B cell (primary cell): ENCODE measurements at regions not wholly inside any gene's neighbourhood (a gene's known extent, or its start where the extent isn't known, plus 50 kb on each side); places are given as distances from the start of the nearest gene placed in this dataset.

ENCODE experiments used
- ATAC-seq: fragments of 200-7000 bp; cut with Tn5 transposase; one replicate; pipeline ENCODE4 v1.10.0; 2021; ENCODE audit warnings: low read depth, mild to moderate bottlenecking, moderate number of reproducible peaks, moderate library complexity
- CTCF ChIA-PET: fragments of 350-600 bp; sonication (Branson Sonifier 250); formaldehyde crosslinking; loops from one replicate; lab custom pipeline; 2021; ENCODE audit warnings: antibody characterized with exemption, inconsistent platforms; lab: Charles Lee
- POLR2A ChIA-PET: fragments of 350-600 bp; sonication (Branson Sonifier 250); formaldehyde crosslinking; loops from one replicate; lab custom pipeline; 2021; ENCODE audit warnings: antibody characterized with exemption; lab: Charles Lee
- DNase-seq: peaks from one replicate; pipeline ENCODE4 v3.0.0; 2013
- H2AFZ ChIP-seq: 2 replicates; pipeline ENCODE4 v1.6.1; 2012; ENCODE audit warnings: mild to moderate bottlenecking, low read depth, low read length; ENCODE audit not compliant: insufficient read depth, poor library complexity, severe bottlenecking
- H3K27ac ChIP-seq, 2 donors: 1 replicate in 1 of 2; 2 replicates in 1 of 2; pipeline ENCODE4 v1.5.1; 2012 to 2013; ENCODE audit warnings: low read length in 2 of 2, mild to moderate bottlenecking in 2 of 2, moderate library complexity in 1 of 2
- H3K27me3 ChIP-seq, 4 experiments: fragments of 200-600 bp in 1 of 4; sonication (generic) in 1 of 4; replicated peaks in 1 of 4; 1 replicate in 2 of 4; 2 replicates in 2 of 4; pipeline versions ENCODE4 v1.6.1 to v1.7.0; 2013 to 2016; ENCODE audit warnings: low read length in 3 of 4, mild to moderate bottlenecking in 2 of 4, mixed read lengths in 1 of 4, moderate library complexity in 1 of 4; ENCODE audit not compliant: insufficient read depth in 4 of 4, control insufficient read depth in 3 of 4; ENCODE audit errors: control extremely low read depth in 1 of 4
- H3K36me3 ChIP-seq, 2 experiments: replicated peaks in 1 of 2; 1 replicate in 1 of 2; 2 replicates in 1 of 2; pipeline versions ENCODE4 v1.6.1 to v1.7.1; 2013; ENCODE audit warnings: low read length in 1 of 2; ENCODE audit not compliant: insufficient read depth in 2 of 2, control insufficient read depth in 1 of 2; ENCODE audit errors: control extremely low read depth in 1 of 2, extremely low read depth in 1 of 2
- H3K4me1 ChIP-seq, 2 donors: fragments of 200-600 bp in 1 of 2; sonication (generic) in 1 of 2; 1 replicate in 1 of 2; 2 replicates in 1 of 2; pipeline versions ENCODE4 v1.5.1 to v1.6.1; 2013 to 2017; ENCODE audit warnings: low read length in 2 of 2; ENCODE audit not compliant: control insufficient read depth in 2 of 2, insufficient read depth in 2 of 2
- H3K4me2 ChIP-seq: replicated peaks from 2 replicates; pipeline ENCODE3; 2012; ENCODE audit warnings: mild to moderate bottlenecking, low read depth, low read length; ENCODE audit not compliant: poor library complexity, severe bottlenecking
- H3K4me3 ChIP-seq, 5 experiments: fragments of 200-600 bp in 1 of 5; sonication (generic) in 1 of 5; 1 replicate in 3 of 5; 2 replicates in 2 of 5; pipeline versions ENCODE4 v1.5.1 to v1.7.0; 2011 to 2016; ENCODE audit warnings: low read length in 4 of 5, mild to moderate bottlenecking in 4 of 5, low read depth in 2 of 5, control low read depth in 1 of 5, moderate library complexity in 1 of 5; ENCODE audit not compliant: insufficient read depth in 1 of 5; ENCODE audit errors: control extremely low read depth in 1 of 5, extremely low read depth in 1 of 5
- H3K79me2 ChIP-seq: fragments of 200-600 bp; sonication (generic); one replicate; pipeline ENCODE4 v1.6.0; 2016; ENCODE audit warnings: low read length; ENCODE audit not compliant: control insufficient read depth, insufficient read depth
- H3K9ac ChIP-seq: fragments of 200-600 bp; sonication (generic); 2 replicates; pipeline ENCODE4 v1.6.1; 2017; ENCODE audit warnings: mild to moderate bottlenecking, low read length, moderate library complexity
- H3K9me3 ChIP-seq, 3 donors: one replicate each; pipeline versions ENCODE4 v1.6.1 to v1.7.1; 2013; ENCODE audit warnings: low read length in 2 of 3; ENCODE audit not compliant: control insufficient read depth in 2 of 3, insufficient read depth in 1 of 3; ENCODE audit errors: control extremely low read depth in 1 of 3
- H4K20me1 ChIP-seq: 2 replicates; pipeline ENCODE4 v1.6.0; 2012; ENCODE audit warnings: mild to moderate bottlenecking, low read length; ENCODE audit not compliant: insufficient read depth, control insufficient read depth, poor library complexity, severe bottlenecking
- H3K27ac Mint-ChIP-seq: one replicate; pipeline ENCODE4 v1.8.0; 2021; ENCODE audit warnings: mixed read lengths
- H3K27me3 Mint-ChIP-seq: one replicate; pipeline ENCODE4 v1.8.0; 2021; ENCODE audit warnings: mixed read lengths
- H3K4me1 Mint-ChIP-seq: one replicate; pipeline ENCODE4 v1.8.0; 2021; ENCODE audit warnings: mixed read lengths
- H3K4me3 Mint-ChIP-seq: one replicate; pipeline ENCODE4 v1.8.0; 2021; ENCODE audit warnings: mixed read lengths
- H3K9me3 Mint-ChIP-seq: one replicate; pipeline ENCODE4 v1.8.0; 2022; ENCODE audit warnings: mixed read lengths; ENCODE audit not compliant: insufficient read depth
- CTCF ChIP-seq: fragments of 200-600 bp; IDR thresholded peaks from one replicate; pipeline ENCODE4 v1.8.0; 2022; ENCODE audit warnings: antibody characterized with exemption, mild to moderate bottlenecking
- EZH2 ChIP-seq: IDR thresholded peaks from 2 replicates; pipeline ENCODE4 v1.6.1; 2012; ENCODE audit warnings: borderline replicate concordance, low read depth, mild to moderate bottlenecking, moderate library complexity, low read length; ENCODE audit not compliant: insufficient read depth, poor library complexity, severe bottlenecking
- WGBS: methylation state at CpG from one replicate; pipeline ENCODE4 v1.1.5; 2013; ENCODE audit warnings: missing lambda C conversion rate; ENCODE audit not compliant: insufficient coverage; 5-methylcytosine and 5-hydroxymethylcytosine counted together
- intact Hi-C: fragments of 100-400 bp; cut with micrococcal nuclease; formaldehyde crosslinking; loops from one replicate; pipeline ENCODE4 v1.10.0; 2022

DNA sequence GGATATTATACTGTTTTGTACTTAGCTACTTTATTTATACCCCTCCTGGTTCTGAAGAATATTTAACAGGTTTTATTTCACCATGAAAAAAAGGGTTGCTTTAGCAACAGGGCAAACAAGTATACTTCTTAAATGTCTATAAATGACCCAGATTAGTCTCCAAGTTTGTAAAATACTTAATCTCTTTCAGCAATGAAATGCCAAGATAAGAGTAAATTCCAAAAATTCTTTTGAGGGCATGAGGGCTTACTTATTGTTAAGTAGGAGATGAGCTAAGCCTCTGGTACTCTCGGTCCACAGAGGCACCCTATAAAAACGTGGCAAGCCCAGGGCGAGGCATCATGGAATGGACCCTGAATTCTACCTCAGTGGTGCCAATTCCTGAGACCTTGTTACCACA lies 264.8 kb upstream of the NSMCE3 start:
- intact Hi-C loops, result no loop called here
- WGBS, result 66% methylated on average over 3 of the region's 3 CpGs
- POLR2A ChIA-PET, result interaction anchor here (0.7 kb wide), 1 partner anchor 361 kb away, joined by 21 read pairs; no protein-coding TSS in a partner anchor
- H3K4me2 ChIP-seq, result no peak overlapping the region
- DNase-seq (no peak), ATAC-seq (no peak)
- H3K9me3 ChIP-seq, result no peaks in the 10 kb centered on the region
- no peaks in the 10 kb centered on the region for H3K4me1 ChIP-seq
- no peaks in the 10 kb centered on the region for H3K36me3 ChIP-seq
- no peak overlapping the region for H3K9ac ChIP-seq
- H2AFZ ChIP-seq, result no peak overlapping the region
- H3K9me3 Mint-ChIP-seq, result no peaks in the 10 kb centered on the region
- no peaks in the 10 kb centered on the region for H3K4me1 Mint-ChIP-seq
- no peaks in the 10 kb centered on the region for H4K20me1 ChIP-seq
- H3K27me3 ChIP-seq, result no peaks in the 10 kb centered on the region
- no peak overlapping the region for H3K27ac ChIP-seq
- no peak overlapping the region for H3K4me3 Mint-ChIP-seq
- H3K79me2 ChIP-seq, result no peaks in the 10 kb centered on the region
- no peak for TF ChIP-seq EZH2
- no peaks in the 10 kb centered on the region for H3K27me3 Mint-ChIP-seq
- no peak overlapping the region for H3K27ac Mint-ChIP-seq
- H3K4me3 ChIP-seq, result no peak overlapping the region
- CTCF ChIA-PET, result no interaction called here

- Histone ChIP-seq H3K9me3 (no peaks in the 10 kb centered on the region), H3K4me3 (no peak overlapping the region), H3K9ac (no peak overlapping the region), H3K4me1 (no peaks in the 10 kb centered on the region), H4K20me1 (no peaks in the 10 kb centered on the region), H2AFZ (no peak overlapping the region), H3K27ac (no peak overlapping the region), H3K36me3 (no peaks in the 10 kb centered on the region), H3K27me3 (no peaks in the 10 kb centered on the region), H3K79me2 (no peaks in the 10 kb centered on the region), H3K4me2 (no peak overlapping the region)
- H3K4me1 Mint-ChIP-seq, result no peaks in the 10 kb centered on the region
- H3K4me3 Mint-ChIP-seq, result no peak overlapping the region
- intact Hi-C loops, result no loop called here
- no peak for ATAC-seq
- POLR2A ChIA-PET, result no interaction called here
- DNase-seq, result no peak
- H3K27me3 Mint-ChIP-seq, result no peaks in the 10 kb centered on the region
- CTCF ChIA-PET, result no interaction called here
- no peak overlapping the region for H3K27ac Mint-ChIP-seq
- no peaks in the 10 kb centered on the region for H3K9me3 Mint-ChIP-seq
- no peak for TF ChIP-seq EZH2
- TF ChIP-seq CTCF, result no peak
- WGBS, result 40% methylated on average over 2 of the region's 5 CpGs
These were observed 264.0 kb upstream of the NSMCE3 start for GRCh38 chr15:29533647-29534046.
